Left cardiac atrium (tissue), 4 donors: ENCODE measurements at regions not wholly inside any gene's neighbourhood (a gene's known extent, or its start where the extent isn't known, plus 50 kb on each side); places are given as distances from the start of the nearest gene placed in this dataset.
A peak's percentile ranks its signal among the peaks of the same experiment; 100 is the strongest.
"Not testable (repeated sequence)": the region's sequence is repeated elsewhere in the genome, so short reads cannot be mapped to it uniquely, and the experiment has no call there.

ENCODE experiments used
- ATAC-seq, 2 donors: fragments of 200-7000 bp; cut with Tn5 transposase; one replicate each; pipeline ENCODE4 v1.9.1; 2020; ENCODE audit warnings: mild to moderate bottlenecking in 2 of 2, moderate library complexity in 2 of 2
- DNase-seq: peaks from one replicate; pipeline ENCODE4 v3.0.0-alpha.2; 2020
- intact Hi-C, 2 donors: fragments of 100-400 bp; cut with DNase I; formaldehyde crosslinking; loops; one replicate each; pipeline versions ENCODE4 v1.14.1 to v1.15.1; 2022 to 2023
- donor health status: DM: no; HTN: yes; CAD: no.
- donor health status: DM: no; HTN: yes; CAD: no; lungs with severe emphysema.
- donor health status: DM: yes; HTN: yes; CAD: no.
- donor health status: Dilated cardiomyopathy.

DNA sequence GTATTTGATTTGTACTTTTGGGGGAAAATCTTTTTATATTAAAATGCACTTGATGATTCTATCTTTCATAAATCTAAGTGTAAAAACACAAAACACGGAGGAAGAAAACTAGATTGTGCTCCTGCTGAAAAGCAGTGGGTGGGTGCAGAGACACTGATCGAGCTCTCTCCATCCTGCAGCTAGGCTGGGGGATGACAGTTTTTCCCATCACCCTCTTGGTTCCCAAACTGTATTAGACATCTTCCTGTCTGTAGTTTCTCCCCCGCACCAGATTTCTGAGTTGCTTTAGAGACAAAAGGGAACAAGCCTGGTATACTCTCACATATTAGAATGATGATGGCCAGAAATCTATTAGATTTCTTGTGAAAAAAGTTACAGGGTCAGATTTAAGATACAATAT, 99.6 kb downstream of the FAM114A2 start:
- intact Hi-C loops, result no loop called here
- no peak for DNase-seq
- no peak for ATAC-seq

DNA sequence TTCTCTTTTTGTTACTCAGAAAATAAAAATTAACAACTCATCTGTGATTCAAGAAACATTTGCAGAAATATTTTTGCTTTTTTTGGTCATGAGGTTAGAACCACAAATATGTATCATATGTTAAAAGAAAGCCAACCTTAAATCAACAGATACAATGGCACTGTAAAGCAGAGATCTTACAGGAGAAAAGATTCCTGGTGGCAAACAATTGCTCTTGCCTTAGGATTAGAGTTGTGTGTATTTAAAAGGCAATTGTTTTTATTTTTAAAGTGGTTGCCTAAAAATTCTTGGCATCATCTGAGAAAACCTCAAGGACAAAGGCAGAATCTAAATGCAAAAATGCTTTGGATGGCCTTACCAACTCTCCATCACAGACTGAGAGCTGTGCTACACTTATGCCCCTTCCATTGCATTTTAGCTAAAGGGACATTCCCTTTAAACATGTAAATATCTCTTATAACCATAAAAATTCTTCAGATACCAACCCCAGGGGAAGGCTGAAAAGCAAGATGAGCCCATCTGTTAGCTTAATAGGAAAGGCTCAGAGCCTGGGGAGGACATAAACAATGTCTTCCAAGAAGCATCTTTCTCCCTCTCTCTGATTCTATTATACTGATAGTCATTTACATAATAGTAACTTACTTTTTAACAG, 100.4 kb downstream of the FAM114A2 start:
- ATAC-seq, result no peak
- no peak for DNase-seq
- intact Hi-C loops, result no loop called here

DNA sequence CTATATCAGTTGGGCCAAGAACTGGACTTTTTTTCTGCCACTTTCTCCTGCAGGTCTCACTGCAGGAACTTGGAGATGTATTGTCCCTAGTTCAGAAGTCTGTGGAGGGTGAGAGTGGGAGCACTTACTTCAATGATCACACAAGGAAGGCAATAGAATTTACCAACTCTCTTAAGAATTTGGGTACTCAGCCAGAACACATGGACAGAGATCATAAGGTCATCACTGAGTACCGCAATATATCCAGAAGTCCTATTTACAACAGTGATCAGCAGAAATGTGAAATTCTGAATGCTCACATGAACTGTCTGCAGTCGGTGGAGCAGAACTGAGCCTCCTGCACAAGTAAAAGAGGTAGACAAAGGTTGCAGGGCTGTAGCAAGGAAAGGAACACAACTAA, 101.0 kb downstream of the FAM114A2 start:
- intact Hi-C loops, result no loop called here
- no peak for DNase-seq
- ATAC-seq, result no peak

DNA sequence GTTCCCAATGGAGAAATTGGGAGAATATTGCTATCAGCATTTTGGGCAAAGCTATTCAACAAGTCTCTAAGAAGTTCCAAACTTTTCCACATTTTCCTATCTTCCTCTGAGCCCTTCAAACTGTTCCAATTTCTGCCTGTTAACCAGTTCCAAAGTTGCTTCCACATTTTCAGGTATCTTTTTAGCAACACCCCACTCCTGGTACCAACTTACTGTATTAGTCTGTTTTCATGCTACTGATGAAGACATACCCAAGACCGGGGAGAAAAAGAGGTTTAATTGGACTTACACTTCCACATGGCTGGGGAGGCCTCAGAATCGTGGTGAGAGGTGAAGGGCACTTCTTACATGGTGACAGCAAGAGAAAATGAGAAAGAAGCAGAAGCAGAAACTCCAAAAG, 103.6 kb downstream of the FAM114A2 start:
- ATAC-seq, DNase-seq, intact Hi-C loops: not testable (repeated sequence)

DNA sequence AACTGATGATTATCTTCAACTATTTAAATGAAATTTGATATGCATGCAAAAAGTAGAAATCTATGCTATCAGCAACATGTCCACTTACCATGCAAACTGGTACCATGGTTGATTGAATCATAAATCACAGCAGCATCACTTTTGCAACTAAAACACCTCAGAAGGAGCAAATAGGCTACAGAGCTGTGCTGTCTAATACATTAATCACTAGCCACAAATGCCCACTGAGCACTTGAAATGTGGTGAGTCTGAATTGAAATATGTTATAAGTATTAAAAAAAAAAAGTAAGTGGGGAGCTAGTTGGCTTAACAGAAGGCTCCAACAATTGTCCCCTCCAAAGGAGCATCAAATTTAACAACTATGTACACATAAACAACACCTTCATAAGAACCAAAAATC, 112.5 kb downstream of the FAM114A2 start:
- intact Hi-C loops, result no loop called here
- DNase-seq (no peak), ATAC-seq (no peak)

DNA sequence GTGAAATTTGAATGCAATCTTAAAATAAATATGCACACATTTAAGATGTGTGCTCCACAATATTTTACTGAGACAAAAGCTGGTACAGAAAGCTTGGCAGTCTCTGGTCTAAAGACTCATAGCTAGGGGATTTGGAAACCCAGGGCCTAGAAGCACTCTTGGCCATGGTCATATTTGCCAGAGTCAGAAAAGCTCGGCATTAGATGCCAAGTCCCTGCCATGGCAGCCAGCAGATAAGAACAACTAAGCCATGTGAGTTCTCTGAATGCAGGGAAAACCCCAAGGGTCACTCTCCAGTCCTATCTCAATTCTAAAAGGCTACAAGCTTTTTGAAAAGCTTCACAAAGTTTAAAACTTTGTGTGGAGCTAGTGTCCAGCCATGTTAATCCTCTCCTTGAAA, 119.5 kb downstream of the FAM114A2 start:
- no peak for DNase-seq
- intact Hi-C loops, result no loop called here
- ATAC-seq, result peak; percentile 65 to 71

DNA sequence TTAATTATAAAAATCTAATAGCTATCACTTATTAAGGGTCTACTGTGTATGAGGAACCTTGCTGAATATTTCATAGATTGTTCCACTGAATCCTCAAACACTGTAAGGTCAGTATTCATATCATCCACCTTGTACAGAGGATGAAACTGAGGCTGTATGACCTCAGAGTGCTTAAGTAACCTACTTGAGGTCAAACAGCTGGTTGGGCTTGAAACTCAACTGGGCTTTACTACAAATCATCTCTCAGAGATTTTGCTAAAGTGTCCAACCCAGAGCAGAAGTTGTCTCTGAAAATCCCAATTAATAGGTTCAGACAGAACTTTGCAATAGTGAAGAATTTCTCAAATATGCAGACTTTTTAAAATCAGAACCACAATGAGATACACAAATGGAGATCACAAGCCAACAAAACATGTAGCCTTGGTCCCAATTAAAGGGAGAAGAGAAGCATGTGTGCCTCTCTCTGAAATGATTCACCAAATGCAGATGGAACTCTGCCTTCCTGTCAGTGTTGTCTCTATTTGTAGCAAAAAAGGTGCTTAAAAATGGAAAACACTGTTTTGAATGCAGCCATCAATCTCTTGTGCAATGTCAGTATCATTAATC, 131.4 kb downstream of the FAM114A2 start:
- DNase-seq (no peak), ATAC-seq (no peak)
- intact Hi-C loops, result no loop called here

DNA sequence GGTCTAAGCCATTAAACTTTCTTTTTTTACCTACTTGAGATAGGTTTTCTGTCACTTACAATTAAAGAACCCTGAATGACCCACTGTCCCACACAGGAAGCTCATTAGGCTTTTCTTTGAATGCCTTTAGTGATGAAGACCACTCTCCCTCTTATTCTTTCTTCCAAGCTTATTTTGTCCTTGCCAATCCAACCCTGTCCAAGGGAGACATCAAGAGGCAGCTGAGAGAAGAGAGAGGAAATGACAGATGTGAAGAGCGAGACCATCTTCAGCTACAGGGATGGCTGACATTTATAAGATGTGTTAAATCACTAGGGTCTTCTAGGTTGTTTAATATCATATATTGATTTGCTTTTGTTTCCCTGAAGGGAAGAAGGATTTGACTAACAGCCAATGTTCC, 133.5 kb downstream of the FAM114A2 start:
- DNase-seq (no peak), ATAC-seq (no peak)
- intact Hi-C loops, result no loop called here

DNA sequence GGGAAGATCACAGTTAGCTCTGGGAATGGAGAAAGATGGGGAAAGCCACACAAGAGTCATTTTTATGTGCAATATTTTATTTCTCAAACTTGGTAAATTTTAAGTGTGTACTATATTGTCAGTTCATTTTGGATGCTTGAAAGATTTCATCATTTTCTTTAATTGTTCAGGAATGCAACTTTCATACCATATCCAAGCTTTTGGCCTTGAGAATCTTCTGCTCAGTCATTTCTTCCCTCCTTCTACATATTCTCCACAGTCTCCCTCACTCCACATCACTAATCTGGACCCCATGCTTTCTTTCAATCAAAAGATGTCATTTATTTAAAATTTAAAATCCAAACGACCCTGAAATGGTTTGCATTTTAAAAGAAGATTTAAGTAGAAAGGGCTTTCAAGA, 135.4 kb downstream of the FAM114A2 start:
- DNase-seq (no peak), ATAC-seq (no peak)
- intact Hi-C loops, result no loop called here

DNA sequence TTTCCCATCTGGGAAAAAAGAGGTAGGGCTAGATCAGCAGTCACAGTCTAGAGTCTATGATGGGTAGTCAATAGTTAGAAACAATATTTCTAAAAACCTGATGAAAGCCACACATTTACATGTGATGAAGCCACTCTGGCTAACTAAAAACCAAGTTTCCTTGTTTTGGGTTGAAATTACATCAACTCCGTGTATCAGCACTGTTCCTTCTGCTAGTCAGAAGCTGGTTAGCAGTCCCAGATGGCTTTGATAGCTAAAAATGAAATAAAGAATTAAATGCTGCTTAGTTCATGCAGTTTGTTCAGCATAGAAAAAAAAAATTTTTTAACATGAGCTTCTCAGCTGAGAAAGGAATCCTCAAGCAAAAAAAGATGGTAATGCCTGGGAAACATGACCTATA, 136.7 kb downstream of the FAM114A2 start:
- ATAC-seq (no peak), DNase-seq (no peak)
- intact Hi-C loops, result no loop called here

DNA sequence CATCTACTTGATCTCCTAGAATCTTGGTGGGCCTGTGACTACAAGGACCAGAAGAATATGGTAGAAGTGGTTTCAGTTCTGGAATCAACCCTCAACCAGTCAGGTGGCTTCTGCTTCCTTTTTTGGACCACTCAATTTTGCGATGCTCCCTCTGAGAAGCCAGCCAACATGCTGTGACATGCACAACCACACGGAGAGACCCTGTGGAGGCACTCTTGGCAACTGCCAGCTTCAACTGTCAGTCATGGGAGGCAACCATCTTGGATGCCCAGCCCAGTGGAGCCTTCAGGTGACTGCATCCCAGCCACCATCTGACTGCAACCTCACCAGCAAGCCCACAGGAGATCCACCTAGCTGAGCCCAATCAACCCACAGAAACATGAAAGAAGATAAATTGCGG, 137.3 kb downstream of the FAM114A2 start:
- DNase-seq (no peak), ATAC-seq (no peak)
- intact Hi-C loops, result no loop called here

DNA sequence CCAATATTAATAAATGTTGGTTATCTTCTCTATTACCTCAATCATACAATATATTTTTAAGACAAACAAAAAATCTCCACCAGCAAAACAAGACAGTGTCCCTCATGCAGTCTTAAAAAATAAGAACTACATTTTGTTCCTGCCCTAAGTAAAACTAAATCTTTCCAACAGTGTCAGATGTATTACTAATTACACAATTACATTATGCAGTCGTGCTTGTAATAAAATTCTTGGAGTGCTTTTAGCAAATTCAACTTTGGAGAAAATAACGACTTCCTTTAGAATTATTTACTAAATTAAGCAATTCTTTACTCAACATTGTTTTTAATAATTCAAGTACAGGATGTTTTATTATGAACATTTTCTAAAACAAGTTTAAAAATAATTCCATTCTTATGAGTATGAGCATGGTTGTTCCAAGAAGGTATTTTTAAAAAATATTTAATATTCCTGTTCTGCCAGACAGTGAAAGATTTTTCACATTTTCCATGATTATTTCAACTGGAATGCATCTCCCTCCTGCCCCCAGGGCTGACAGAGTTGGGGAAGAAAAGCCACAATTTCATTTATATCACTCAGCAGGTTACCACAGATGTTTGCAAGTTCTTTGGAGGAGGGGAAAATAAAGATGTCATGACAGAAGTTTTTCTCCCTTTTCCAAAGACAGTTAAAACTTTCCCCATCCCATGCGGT, 137.9 kb downstream of the FAM114A2 start:
- intact Hi-C loops, result no loop called here
- ATAC-seq (peak in 1 of 2 donors; percentile 53), DNase-seq (no peak)

DNA sequence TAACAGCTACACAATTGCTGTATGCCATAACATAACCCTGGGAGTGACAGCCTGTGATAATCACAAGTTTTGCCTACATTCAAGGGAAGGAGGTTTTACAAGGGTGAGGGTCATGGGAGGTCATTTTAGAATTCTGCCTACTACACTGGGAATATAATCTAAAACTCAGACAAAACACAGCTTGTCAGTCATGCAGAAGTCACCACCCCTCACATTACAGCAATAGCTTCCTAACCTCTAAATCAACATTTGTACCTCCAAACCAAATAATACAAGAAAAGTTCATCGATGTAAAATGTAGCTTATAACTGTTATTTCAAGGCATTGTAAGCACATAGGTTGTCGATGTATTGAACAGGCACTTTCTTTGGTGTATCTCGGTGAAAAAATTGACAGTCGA, 139.0 kb downstream of the FAM114A2 start:
- DNase-seq (no peak), ATAC-seq (no peak)
- intact Hi-C loops, result no loop called here

DNA sequence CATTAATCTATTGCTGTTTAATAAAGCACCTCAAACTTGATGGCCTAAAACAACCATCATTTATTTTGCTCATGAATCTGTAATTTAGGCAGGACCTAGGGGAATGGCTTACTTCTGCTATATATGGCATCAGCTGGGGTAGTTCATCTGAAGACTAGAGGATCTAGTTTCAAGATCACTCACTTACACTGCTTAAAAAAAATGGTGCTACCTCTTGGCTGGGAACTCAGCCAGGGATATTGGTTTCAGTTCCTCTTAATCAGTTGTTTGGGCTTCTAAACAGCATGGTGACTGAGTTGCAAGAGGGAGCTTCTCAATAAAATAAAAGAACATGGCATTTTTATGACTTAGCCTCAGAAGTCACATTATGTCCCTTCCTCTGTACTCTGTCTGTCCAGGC, 142.0 kb downstream of the FAM114A2 start:
- intact Hi-C loops, result no loop called here
- DNase-seq (no peak), ATAC-seq (peak in 1 of 2 donors; percentile 67)

DNA sequence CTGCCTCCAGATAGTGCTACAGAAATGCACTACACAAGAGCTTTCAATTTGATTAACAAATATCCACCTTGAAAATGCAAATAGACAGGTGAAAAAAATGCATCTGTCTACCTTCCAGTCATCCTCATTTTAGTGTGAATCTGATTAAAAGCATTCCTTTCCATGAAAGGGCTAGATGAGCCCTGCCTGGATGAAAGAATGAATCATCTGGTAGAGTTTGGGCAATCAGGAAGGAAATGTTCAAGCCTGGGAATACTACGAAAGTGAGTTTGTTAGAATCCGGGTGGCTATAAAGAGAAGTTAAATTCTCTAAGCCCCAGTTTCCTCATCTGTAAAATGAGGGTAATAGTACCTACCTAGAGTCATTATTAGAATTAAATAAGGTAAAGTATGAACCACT, 142.6 kb downstream of the FAM114A2 start:
- intact Hi-C loops, result no loop called here
- DNase-seq (no peak), ATAC-seq (peak in 1 of 2 donors; percentile 52)

DNA sequence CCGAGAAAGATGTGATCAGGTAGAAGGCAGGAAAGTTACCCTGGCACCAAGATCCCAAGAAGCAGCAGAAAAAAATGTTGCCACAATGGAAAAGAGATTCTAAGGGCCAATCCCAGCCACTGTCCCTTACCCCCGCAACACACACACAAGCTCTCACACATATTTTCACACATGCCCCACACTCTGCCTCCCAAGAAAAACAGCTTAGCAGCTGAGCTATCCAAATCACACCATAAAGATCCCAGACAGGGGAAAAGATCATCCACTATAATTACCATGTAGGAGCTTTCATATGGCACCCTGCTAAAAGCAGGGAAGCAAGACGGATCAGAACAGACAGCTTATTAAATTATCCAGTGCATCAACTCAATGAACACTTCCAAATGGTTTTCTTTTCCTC, 143.4 kb downstream of the FAM114A2 start:
- DNase-seq (no peak), ATAC-seq (no peak)
- intact Hi-C loops, result no loop called here

DNA sequence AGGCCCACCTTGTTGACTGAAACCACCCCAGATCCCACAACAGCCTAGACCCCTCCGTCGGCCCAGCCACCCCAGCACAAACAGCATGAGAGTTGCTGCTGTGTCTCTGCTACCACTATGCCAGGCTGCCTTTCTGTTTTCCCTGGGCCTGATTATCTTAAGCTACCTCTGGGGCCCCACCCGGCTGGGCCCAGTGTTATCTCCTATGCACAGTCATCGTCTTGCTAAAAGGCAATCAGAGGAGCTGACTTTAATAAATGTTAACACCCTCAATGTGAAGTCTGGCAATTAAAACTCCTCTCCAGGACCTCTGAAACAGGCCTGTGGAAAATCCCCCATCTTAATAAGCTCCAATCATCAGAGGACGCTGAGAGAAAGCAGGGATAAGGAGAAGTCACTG, 144.9 kb downstream of the FAM114A2 start:
- no peak for ATAC-seq
- DNase-seq, result no peak
- intact Hi-C loops, result no loop called here

DNA sequence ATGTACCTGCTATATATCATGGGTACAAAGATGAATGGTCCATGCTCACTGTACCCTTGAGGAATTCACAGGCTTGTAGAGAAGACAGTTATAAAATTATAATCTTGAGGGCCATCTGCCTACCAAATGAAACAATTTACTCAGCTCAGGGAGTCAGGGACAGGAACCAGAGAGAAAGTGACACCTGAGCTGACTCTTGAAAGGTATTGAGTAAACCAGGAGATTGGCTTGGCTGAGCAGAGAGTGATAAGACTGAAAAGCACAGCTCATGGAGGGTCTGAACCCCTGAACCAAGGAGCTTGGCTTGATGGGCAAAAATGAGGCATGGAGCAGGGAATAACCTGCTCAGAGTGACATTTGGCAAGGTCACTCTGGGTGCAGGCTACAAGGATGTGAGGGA, 147.3 kb downstream of the FAM114A2 start:
- intact Hi-C loops, result no loop called here
- no peak for DNase-seq
- ATAC-seq, result no peak

DNA sequence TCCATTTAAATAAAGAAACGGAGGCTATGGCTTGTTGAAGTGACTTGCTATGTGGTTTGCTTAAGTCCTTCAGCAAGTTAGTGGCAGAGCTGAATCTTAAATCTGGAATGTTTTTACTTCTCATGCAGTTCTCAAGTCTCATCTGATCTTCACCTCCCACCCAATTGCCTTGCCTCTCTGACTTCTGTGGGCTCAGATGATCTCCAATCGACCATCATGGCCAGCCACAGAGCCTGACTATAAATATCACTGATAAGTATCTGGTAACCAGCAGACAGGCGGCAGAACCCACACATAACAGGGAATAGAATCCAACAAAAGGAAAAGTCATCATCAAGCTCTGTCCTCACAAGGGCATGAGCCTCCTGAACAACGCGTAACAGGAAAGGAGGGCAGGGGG, 149.9 kb downstream of the FAM114A2 start:
- ATAC-seq (no peak), DNase-seq (no peak)
- intact Hi-C loops, result no loop called here

DNA sequence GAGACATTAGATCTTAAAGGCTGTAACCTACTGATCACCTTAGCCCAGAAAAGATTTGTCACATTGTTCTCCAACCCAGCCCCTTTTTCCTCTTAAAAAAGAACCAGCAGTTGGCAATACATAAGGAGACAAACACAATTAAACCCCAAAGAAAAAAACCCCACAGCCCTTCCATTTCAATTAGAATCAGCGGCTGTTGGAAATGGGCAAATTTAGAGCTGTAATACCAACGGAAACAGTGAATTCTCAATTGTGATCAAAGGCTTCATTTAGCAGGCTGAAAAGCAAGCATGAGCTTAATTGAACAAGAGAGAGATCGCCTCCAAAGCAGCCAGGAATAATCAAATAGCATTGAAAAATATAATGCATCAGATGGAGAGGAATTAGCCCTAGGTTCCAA, 153.6 kb downstream of the FAM114A2 start:
- no peak for DNase-seq
- no peak for ATAC-seq
- intact Hi-C loops, result no loop called here

DNA sequence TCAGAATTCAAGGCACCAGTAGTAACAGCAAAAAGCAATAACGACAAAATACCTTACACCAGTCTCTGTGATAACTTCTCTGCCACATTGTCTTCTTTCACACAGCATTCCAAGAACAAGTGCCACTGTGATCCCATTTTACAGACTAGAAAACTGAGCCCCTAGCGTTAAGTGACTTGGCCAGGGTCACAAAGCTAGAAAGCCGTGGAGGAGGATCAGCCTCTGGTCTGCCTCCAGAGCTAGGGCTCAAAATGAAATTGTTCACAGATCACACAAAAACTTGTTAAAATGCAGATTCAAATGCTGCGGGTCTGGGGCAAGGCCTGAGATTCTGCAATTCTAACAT, 154.1 kb downstream of the FAM114A2 start:
- no peak for DNase-seq
- intact Hi-C loops, result no loop called here
- no peak for ATAC-seq
